CD4-positive, alpha-beta T cell (primary cell): ENCODE measurements at regions not wholly inside any gene's neighbourhood (a gene's known extent, or its start where the extent isn't known, plus 50 kb on each side); places are given as distances from the start of the nearest gene placed in this dataset.

Experiments
- ATAC-seq: fragments of 200-7000 bp; cut with Tn5 transposase; one replicate; pipeline ENCODE4 v1.10.0; 2022; ENCODE audit warnings: mild to moderate bottlenecking; ENCODE audit not compliant: poor library complexity
- CTCF ChIA-PET: fragments of 350-600 bp; sonication (Branson Sonifier 250); formaldehyde crosslinking; loops from one replicate; lab custom pipeline; 2021; ENCODE audit warnings: antibody characterized with exemption, inconsistent platforms; lab: Charles Lee
- POLR2A ChIA-PET: fragments of 350-600 bp; sonication (Branson Sonifier 250); formaldehyde crosslinking; loops from one replicate; lab custom pipeline; 2021; ENCODE audit warnings: antibody characterized with exemption, inconsistent platforms; lab: Charles Lee
- DNase-seq, 14 experiments: peaks; one replicate each; pipeline ENCODE4 v3.0.0-alpha.2; 2013 to 2020; ENCODE audit warnings: mixed read lengths in 2 of 14
- H3K27ac ChIP-seq, 2 donors: one replicate each; pipeline versions ENCODE4 v1.5.1 to v1.7.0; 2013; ENCODE audit warnings: low read length in 2 of 2, low read depth in 1 of 2, mild to moderate bottlenecking in 1 of 2
- H3K27me3 ChIP-seq, 2 experiments: 1 replicate in 1 of 2; 2 replicates in 1 of 2; pipeline versions ENCODE4 v1.6.1 to v1.7.0; 2013; ENCODE audit warnings: low read length in 2 of 2, control low read depth in 1 of 2, mild to moderate bottlenecking in 1 of 2, moderate library complexity in 1 of 2; ENCODE audit not compliant: insufficient read depth in 2 of 2, control insufficient read depth in 1 of 2
- H3K36me3 ChIP-seq: one replicate; pipeline ENCODE4 v1.6.1; 2013; ENCODE audit warnings: low read length, control low read depth; ENCODE audit not compliant: insufficient read depth
- H3K4me1 ChIP-seq: one replicate; pipeline ENCODE4 v1.6.1; 2013; ENCODE audit warnings: low read length, control low read depth; ENCODE audit not compliant: insufficient read depth
- H3K4me3 ChIP-seq: one replicate; pipeline ENCODE4 v1.5.1; 2013; ENCODE audit warnings: mild to moderate bottlenecking, low read length, moderate library complexity
- H3K9me3 ChIP-seq, 2 experiments: 1 replicate in 1 of 2; 2 replicates in 1 of 2; pipeline versions ENCODE4 v1.6.1 to v1.7.0; 2013; ENCODE audit warnings: low read length in 2 of 2, mild to moderate bottlenecking in 2 of 2, control low read depth in 1 of 2, moderate library complexity in 1 of 2; ENCODE audit not compliant: control insufficient read depth in 1 of 2, insufficient read depth in 1 of 2
- H3K27ac Mint-ChIP-seq: one replicate; pipeline ENCODE4 v1.8.0; 2020; ENCODE audit warnings: mixed read lengths
- H3K27me3 Mint-ChIP-seq: one replicate; pipeline ENCODE4 v1.8.0; 2021; ENCODE audit warnings: mixed read lengths
- H3K36me3 Mint-ChIP-seq: one replicate; pipeline ENCODE4 v1.8.0; 2021; ENCODE audit warnings: low read depth, mixed read lengths
- H3K4me1 Mint-ChIP-seq: one replicate; pipeline ENCODE4 v1.8.0; 2021; ENCODE audit warnings: low read depth, mixed read lengths
- H3K4me3 Mint-ChIP-seq: one replicate; pipeline ENCODE4 v1.8.0; 2020; ENCODE audit warnings: mild to moderate bottlenecking, mixed read lengths
- H3K9me3 Mint-ChIP-seq: one replicate; pipeline ENCODE4 v1.8.0; 2020; ENCODE audit warnings: mixed read lengths
- CTCF ChIP-seq: fragments of 200-600 bp; IDR thresholded peaks from one replicate; pipeline ENCODE4 v1.8.0; 2022; ENCODE audit warnings: antibody characterized with exemption, mild to moderate bottlenecking
- intact Hi-C, 2 experiments: fragments of 100-400 bp; cut with DNase I in 1 of 2; cut with micrococcal nuclease in 1 of 2; formaldehyde crosslinking; loops; one replicate each; pipeline versions ENCODE4 v1.15.1 to v1.9.0; 2023 to 2025; cut with DNase I, micrococcal nuclease

- Histone ChIP-seq H3K4me3 (no peak overlapping the region), H3K27ac (no peak overlapping the region), H3K36me3 (no peaks in the 10 kb centered on the region), H3K27me3 (no peaks in the 10 kb centered on the region), H3K9me3 (no peaks in the 10 kb centered on the region), H3K4me1 (no peaks in the 10 kb centered on the region)
- H3K4me3 Mint-ChIP-seq, result no peak overlapping the region
- no peak for ATAC-seq
- no peaks in the 10 kb centered on the region for H3K4me1 Mint-ChIP-seq
- H3K9me3 Mint-ChIP-seq, result no peaks in the 10 kb centered on the region
- ChIA-PET POLR2A (interaction anchor here (0.6 kb wide), 1 partner anchor 389 kb away, joined by 3 read pairs; the partner anchor contains the start of gene KLF6), CTCF (no interaction called here)
- no peak overlapping the region for H3K27ac Mint-ChIP-seq
- H3K36me3 Mint-ChIP-seq, result no peaks in the 10 kb centered on the region
- no peak for TF ChIP-seq CTCF
- no peaks in the 10 kb centered on the region for H3K27me3 Mint-ChIP-seq
- no peak for DNase-seq
- intact Hi-C loops, result no loop called here
Measured at GRCh38 chr10:4174197-4174596, 389.2 kb upstream of the KLF6 start.

- intact Hi-C loops, result no loop called here
- ATAC-seq (no peak), DNase-seq (no peak)
- no peaks in the 10 kb centered on the region for H3K36me3 ChIP-seq
- CTCF ChIA-PET, result no interaction called here
- H3K9me3 Mint-ChIP-seq, result no peaks in the 10 kb centered on the region
- no peak overlapping the region for H3K27ac Mint-ChIP-seq
- H3K36me3 Mint-ChIP-seq, result no peaks in the 10 kb centered on the region
- H3K4me3 Mint-ChIP-seq, result no peak overlapping the region
- no peaks in the 10 kb centered on the region for H3K4me1 Mint-ChIP-seq
- TF ChIP-seq CTCF, result no peak
- no peaks in the 10 kb centered on the region for H3K9me3 ChIP-seq
- no peak overlapping the region for H3K27ac ChIP-seq
- POLR2A ChIA-PET, result no interaction called here
- no peaks in the 10 kb centered on the region for H3K27me3 ChIP-seq
- no peak overlapping the region for H3K4me3 ChIP-seq
- H3K27me3 Mint-ChIP-seq, result no peaks in the 10 kb centered on the region
- no peaks in the 10 kb centered on the region for H3K4me1 ChIP-seq
Measured at GRCh38 chr10:4170633-4171314, 385.8 kb upstream of the KLF6 start.

- Mint-ChIP-seq H3K4me1 (no peaks in the 10 kb centered on the region), H3K36me3 (no peaks in the 10 kb centered on the region), H3K9me3 (no peaks in the 10 kb centered on the region), H3K27ac (no peak overlapping the region), H3K4me3 (no peak overlapping the region), H3K27me3 (no peaks in the 10 kb centered on the region)
- no peaks in the 10 kb centered on the region for H3K4me1 ChIP-seq
- no peak for ATAC-seq
- no peak overlapping the region for H3K27ac ChIP-seq
- no peak overlapping the region for H3K4me3 ChIP-seq
- POLR2A ChIA-PET, result no interaction called here
- H3K36me3 ChIP-seq, result no peaks in the 10 kb centered on the region
- no peak for TF ChIP-seq CTCF
- CTCF ChIA-PET, result no interaction called here
- DNase-seq, result no peak
- intact Hi-C loops, result no loop called here
- no peaks in the 10 kb centered on the region for H3K27me3 ChIP-seq
- H3K9me3 ChIP-seq, result no peaks in the 10 kb centered on the region
Measured at GRCh38 chr10:4170181-4170580, 385.2 kb upstream of the KLF6 start.
